ENCODE measurements at regions not wholly inside any gene's neighbourhood (a gene's known extent, or its start where the extent isn't known, plus 50 kb on each side); places are given as distances from the start of the nearest gene placed in this dataset.

- no peak for DNase-seq (ENCODE audit: low read depth, low spot score)
Observed at GRCh38 chr10:129344731-129345355, 122.2 kb upstream of the MGMT start.

- no peak for DNase-seq (ENCODE audit: low read depth, low spot score)
Observed at GRCh38 chr10:129345763-129346162, 121.3 kb upstream of the MGMT start.

GRCh38 chr10:129350690-129351089 is 116.4 kb upstream of the MGMT start:
- no peak for DNase-seq (ENCODE audit: low read depth, low spot score)

DNA sequence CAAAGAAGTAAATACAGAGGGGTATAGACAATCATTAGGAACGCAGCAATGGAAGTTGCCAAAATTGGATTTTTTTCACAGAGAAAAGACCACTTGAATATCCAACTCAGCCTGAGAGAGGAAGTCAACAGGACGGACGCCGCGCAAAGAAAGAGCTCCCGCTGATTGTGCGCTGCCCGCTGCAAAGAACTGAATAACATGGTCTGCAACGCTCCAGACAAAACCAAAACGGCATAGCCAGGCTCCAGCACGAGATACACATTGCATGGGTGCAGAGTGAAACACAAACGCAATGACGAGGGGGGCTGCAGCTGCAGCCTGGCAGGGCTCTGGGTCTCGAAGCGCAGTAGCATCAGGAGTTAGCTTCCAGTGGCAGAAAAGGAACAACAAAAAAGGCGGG is 113.9 kb upstream of the MGMT start:
- DNase-seq (ENCODE audit: low read depth, low spot score): no peak

DNA sequence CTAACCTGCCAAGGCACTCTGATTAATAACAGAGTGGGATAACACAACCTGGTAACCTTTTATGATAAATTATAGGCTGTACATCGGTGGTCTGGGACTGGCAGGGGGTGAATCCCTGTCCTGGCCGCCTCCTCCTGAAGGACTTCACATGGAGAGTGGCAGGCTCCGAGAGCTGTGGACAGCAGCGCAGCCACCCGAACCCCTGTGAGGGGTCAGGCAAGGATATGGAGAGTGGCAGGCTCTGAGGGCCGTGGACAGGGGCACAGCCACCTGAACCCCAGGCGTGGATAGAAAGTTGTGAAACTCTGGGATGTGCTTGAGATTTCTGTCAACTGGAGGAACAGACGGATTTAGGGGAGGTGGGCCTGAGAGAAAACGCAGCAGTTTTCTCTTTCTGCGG is 107.0 kb upstream of the MGMT start:
- DNase-seq (ENCODE audit: low read depth, low spot score): no peak

DNA sequence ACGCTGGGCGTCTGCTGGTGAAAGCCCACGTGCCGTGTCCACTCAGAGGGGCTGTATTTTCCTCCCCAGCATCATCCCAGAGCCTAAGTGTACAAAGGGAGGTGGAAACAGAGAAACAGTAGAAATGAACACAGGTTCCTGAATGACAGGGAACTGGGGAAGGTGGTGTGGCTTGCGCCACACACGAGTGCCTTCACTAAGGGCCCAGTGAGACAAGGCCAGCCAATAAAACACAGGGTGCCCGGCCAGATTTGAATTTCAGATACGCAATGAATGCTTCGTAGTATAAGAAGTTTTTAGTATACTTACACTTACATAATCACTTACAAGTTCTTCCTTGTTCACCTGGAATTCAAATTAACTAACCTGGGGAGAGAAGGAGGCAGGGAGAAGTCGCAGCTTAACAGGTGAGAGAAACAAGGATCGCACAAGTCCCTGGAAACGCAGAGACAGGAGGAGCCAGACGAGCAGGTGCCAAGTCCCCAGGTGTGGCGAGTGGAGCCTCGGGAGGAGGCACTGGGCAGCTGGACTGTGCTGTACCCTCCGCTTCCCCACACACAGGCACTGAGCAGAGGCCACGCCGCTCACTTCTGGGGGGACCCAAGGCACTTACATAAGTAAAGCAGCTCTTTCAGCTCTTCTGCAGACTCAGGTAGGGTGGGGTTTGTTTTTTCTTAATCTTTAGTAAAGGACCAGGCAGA is 105.2 kb upstream of the MGMT start:
- no peak for DNase-seq (ENCODE audit: low read depth, low spot score)

- DNase-seq (ENCODE audit: low read depth, low spot score): no peak
Observed at GRCh38 chr10:129364949-129365348, 102.1 kb upstream of the MGMT start.

GRCh38 chr10:129365767-129366402 is 101.2 kb upstream of the MGMT start:
- no peak for DNase-seq (ENCODE audit: low read depth, low spot score)

DNA sequence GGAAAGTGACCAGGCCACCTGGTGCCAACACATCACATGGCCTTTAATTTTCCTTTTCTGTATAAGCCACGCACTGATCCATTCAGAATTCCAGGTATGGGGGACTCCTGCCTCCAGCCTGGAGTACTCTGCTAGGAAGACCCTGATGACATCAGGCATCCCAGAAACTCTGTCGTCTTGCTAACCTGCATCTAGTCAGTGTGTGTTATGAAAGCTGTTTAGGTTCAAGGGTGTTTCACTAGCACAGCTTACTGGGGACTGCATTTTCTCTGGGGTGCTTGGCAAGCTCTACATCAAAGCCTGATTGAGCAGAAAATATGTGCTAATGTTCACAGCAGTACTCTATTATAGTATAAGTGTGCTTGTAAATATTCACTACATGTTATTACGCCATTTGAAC is 100.6 kb upstream of the MGMT start:
- DNase-seq (ENCODE audit: low read depth, low spot score): no peak

DNA sequence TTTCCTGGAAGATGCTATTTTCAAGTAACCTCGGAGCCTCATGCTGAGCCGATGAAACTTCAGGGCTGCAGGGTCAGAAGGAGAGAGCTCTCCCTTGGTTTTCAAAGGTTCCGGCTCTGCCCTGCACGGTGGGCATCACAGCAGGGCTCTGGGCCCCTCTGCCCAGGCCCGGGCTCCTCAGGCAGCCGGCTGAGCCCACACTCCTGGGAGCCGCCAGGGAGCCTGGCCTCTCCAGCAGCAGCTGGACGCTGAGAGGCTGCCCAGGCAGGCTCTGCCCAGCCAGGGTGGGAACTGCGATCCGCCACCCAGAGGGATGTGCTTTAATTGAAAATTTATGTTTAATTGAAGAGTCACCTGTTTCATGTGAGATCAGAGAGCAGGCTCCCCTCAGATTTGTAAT is 97.5 kb upstream of the MGMT start:
- DNase-seq (ENCODE audit: low read depth, low spot score): no peak

DNA sequence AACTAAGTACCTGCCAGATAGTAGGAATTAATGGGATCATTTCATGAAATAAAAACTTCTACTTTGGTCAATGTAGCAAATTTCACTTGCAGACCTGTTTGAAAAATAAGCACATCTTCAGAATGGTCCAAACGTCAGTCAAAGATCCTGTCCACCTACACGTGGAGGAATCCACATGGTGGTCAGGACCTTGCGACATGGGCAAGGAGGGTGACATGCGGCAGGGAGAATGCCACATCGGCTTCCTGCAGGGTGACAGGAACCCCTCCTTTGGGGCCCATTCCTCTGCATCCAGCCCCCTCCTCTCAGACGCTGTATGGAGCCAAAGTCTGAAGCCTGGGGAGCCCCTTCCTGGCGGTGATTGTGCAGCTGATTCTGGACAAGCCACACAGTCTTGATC is 95.5 kb upstream of the MGMT start:
- no peak for DNase-seq (ENCODE audit: low read depth, low spot score)

DNA sequence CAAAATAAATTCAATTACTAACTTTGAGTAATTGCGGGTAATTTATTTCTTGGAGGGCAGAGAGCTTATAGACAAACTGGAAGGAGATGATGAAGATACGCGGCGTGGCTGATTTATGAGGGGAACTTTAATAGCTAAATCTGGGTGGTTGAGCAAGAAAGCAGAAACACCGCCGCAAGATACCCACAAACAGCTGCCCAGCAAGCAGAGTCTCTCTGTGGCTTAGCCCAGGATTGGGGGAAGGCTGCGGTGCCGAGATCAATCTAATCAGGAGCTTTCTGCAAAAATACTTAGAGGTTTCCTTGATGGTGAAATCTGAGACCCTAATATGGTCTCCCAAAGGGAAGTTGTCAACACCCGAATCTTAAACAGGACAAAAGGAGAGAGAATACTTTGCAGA is 94.9 kb upstream of the MGMT start:
- DNase-seq (ENCODE audit: low read depth, low spot score): no peak

GRCh38 chr10:129373231-129373630 is 93.8 kb upstream of the MGMT start:
- no peak for DNase-seq (ENCODE audit: low read depth, low spot score)

- no peak for DNase-seq (ENCODE audit: low read depth, low spot score)
Observed at GRCh38 chr10:129373718-129374117, 93.3 kb upstream of the MGMT start.

DNA sequence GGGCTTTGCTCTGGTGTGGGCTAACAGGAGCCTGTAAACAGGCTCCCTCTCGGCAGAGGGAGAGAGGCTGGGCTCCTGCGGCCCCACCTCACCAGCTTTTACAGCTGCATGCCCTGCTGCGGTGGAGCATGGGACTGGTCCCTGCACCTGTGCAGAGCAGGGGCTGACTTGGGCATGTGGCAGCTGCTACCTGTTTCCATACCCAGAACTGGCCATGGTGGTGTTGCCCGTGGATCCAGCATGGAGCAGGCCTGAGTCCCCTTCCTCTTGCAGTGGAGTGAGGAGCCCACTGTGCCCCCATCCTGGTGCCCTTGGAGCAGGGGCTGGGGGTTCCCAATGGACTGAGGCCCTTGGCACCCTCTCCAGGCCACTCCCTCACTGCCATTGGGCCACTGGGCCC is 91.9 kb upstream of the MGMT start:
- no peak for DNase-seq (ENCODE audit: low read depth, low spot score)

- DNase-seq (ENCODE audit: low read depth, low spot score): no peak
Observed at GRCh38 chr10:129375912-129376311, 91.1 kb upstream of the MGMT start.

DNA sequence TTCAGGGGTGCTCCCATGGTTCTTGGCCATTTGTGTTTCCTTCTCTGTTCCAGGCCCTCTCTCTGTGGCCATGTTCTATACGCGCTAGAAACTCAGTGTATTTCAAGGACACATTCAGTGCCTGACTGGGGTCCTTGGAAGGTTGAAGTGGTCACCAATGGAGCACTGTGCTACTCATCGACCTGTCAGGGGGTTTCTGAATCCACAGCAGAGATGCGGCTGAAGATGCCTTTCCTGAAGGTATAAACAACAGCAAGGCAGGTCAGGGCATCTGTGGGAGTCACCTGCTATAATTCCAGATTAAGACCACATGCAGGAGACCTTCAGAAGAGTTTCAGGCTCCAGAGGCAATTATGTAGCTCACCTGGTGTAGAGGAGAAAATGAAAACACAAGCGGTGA is 86.8 kb upstream of the MGMT start:
- DNase-seq (ENCODE audit: low read depth, low spot score): no peak

- DNase-seq (ENCODE audit: low read depth, low spot score): no peak
Observed at GRCh38 chr10:129381741-129382140, 85.3 kb upstream of the MGMT start.

DNA sequence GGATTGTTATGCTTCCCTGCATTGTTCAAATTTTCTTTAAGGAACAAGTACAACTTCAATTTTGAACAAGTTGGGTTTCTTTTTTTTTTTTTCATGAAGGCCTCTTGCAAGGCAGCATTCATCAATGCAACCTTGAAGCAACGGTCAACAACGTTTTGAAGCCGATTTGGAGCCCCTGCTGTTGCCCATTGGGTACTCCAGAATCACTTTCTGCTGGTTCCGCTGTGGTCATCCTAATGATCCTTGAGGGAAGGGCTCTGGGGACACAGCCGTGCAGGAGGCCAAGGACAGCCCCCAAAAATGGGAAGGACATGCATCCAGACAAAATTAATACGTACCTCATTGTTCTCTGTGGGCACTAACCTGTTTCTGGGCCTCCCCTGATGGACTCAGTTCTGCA is 84.6 kb upstream of the MGMT start:
- DNase-seq (ENCODE audit: low read depth, low spot score): no peak

- DNase-seq (ENCODE audit: low read depth, low spot score): no peak
Observed at GRCh38 chr10:129383651-129384050, 83.4 kb upstream of the MGMT start.

GRCh38 chr10:129385600-129385999 is 81.4 kb upstream of the MGMT start:
- no peak for DNase-seq (ENCODE audit: low read depth, low spot score)

DNA sequence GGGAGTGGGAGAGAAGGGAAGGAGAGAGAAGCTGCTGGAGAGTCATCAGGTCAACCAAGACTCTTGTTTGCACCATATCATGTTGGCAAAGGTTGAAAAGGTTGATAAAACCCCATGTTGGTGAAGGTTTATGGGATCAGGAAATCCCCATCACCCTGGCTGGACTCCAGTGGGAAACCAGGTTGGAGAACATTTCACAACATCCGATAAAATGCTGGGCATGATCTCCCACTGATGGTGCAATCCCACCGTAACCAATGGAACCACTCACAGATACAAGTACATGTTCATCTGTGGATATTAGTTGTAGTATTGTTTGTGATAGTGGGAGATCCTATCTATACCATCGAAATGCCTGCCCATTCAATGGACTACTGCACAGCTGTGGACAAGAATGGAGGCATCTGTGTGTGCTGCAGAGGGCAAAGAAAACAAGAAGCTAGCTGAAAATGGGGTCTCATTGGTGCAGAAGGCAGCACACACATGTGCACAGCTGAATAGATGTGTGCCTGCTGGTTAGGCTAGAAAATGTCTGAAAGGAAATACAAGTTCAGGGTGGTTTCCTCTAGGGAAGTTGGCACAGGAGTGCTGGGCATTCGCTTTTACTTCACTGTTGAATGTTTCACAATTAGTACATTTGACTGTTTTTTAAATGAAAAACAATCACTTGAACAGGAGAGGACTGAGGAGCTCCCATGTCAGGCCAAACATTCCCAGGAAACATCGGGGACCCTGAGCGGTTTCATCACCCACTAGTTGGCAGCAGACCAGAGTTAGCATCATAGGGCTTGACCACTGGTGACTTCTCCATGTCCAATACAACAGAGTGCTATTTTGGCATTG is 80.4 kb upstream of the MGMT start:
- no peak for DNase-seq (ENCODE audit: low read depth, low spot score)

GRCh38 chr10:129387258-129387525 is 79.8 kb upstream of the MGMT start:
- no peak for DNase-seq (ENCODE audit: low read depth, low spot score)

All from activated CD4-positive, CD25-positive, alpha-beta regulatory T cell treated with anti-CD3 and anti-CD28 coated beads, Interleukin-2, amount 50 U/mL, for 16 hours (primary cell).